Ishikawa (cell line): ENCODE measurements at regions not wholly inside any gene's neighbourhood (a gene's known extent, or its start where the extent isn't known, plus 50 kb on each side); places are given as distances from the start of the nearest gene placed in this dataset.

ENCODE experiments used
- CREB1 ChIP-seq: IDR thresholded peaks from 2 replicates; pipeline ENCODE4 v1.6.1; 2012; ENCODE audit warnings: low read depth
- EGR1 ChIP-seq: IDR thresholded peaks from 2 replicates; pipeline ENCODE4 v1.6.1; 2012
- FOXM1 ChIP-seq: IDR thresholded peaks from 2 replicates; pipeline ENCODE4 v1.6.1; 2012; ENCODE audit warnings: low read depth, borderline replicate concordance
- MAX ChIP-seq: IDR thresholded peaks from 2 replicates; pipeline ENCODE4 v1.6.1; 2012
- TAF1 ChIP-seq: IDR thresholded peaks from 2 replicates; pipeline ENCODE4 v1.6.1; 2012; ENCODE audit warnings: low read depth, mild to moderate bottlenecking
- YY1 ChIP-seq: IDR thresholded peaks from 2 replicates; pipeline ENCODE4 v1.6.1; 2012; ENCODE audit warnings: low read depth
- ZBTB7A ChIP-seq: IDR thresholded peaks from 2 replicates; pipeline ENCODE4 v1.6.1; 2012; ENCODE audit warnings: low read depth

- TF ChIP-seq TAF1 (no peak), YY1 (no peak), MAX (no peak), CREB1 (no peak), ZBTB7A (no peak), EGR1 (no peak), FOXM1 (no peak)
These were observed 668.4 kb upstream of the CCNG1 start for GRCh38 chr5:162769019-162769418.
